H1 (cell line): ENCODE measurements at regions not wholly inside any gene's neighbourhood (a gene's known extent, or its start where the extent isn't known, plus 50 kb on each side); places are given as distances from the start of the nearest gene placed in this dataset.

Experiments used
- ZNF274 ChIP-seq: IDR thresholded peaks from 2 replicates; pipeline ENCODE4 v1.7.0; 2012; ENCODE audit warnings: low read length, borderline replicate concordance; ENCODE audit errors: extremely low read depth

DNA sequence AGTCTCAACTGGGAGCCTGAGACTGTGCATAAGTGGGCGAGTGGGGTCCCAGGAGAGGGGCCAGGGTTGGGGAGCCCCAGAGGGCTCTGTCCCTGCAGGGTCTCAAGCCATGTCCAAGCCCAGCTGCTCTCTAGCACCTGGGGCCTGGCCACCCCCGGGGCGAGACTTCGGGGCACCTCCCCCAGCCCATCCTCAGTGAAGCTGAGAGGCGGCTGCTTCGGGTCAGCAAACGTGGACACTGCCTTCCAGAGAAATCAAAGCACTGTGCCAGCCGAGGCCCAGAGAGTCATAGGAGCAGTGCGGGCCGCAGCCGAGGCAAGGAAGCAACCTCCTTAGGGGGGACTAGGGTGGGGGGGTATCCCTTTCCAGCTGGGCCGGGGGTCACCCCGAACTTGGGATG lies 77.5 kb downstream of the ENGASE start (continued):
- no peak for TF ChIP-seq ZNF274
